ENCODE measurements at regions not wholly inside any gene's neighbourhood (a gene's known extent, or its start where the extent isn't known, plus 50 kb on each side); places are given as distances from the start of the nearest gene placed in this dataset.

DNA sequence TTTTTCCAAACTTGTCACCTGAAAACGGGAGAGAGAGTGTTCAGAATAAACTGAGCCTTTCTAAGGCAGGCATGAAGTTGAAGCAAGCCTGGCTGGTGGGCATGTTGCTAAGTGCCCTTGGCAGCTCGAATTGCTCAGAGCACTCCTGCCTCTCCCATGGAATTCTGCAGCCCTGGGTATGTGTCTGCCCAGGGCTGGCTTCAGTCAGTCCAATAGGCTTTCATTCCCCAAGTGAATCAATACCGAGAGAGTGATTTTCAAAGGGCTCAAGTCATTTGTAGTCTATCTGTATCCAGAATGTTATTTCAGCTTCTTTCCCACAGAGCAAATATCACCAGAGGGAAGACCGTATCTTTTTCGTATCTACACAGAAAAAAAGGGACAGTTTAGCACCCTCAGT is 415.5 kb upstream of the COBL start:
- Histone ChIP-seq H3K23me2 (ENCODE audit: low read depth, low read length) (peaks cover 2% of the 10 kb centered on the region), H3K4me3 (ENCODE audit: extremely low read depth in 1 of 4, insufficient read depth in 2 of 4, low read depth in 3 of 4, low read length in 4 of 4) (no peak overlapping the region), H3K4me1 (replicated peaks in 1 of 4; ENCODE audit: control insufficient read depth in 3 of 4, insufficient read depth in 4 of 4, low read length in 3 of 4) (peaks cover 6 to 13% (median 8%) of the 10 kb centered on the region in 4 experiments; a peak in 6 of 7 replicates), H4K8ac (ENCODE audit: extremely low read depth, insufficient read depth, low read length) (no peak overlapping the region), H3K14ac (ENCODE audit: insufficient read length) (no peak overlapping the region), H3K9ac (replicated peaks in 1 of 4; ENCODE audit: extremely low read depth in 1 of 4, low read depth in 3 of 4, low read length in 3 of 4) (no peak overlapping the region), H4K20me1 (replicated peaks in 1 of 2; ENCODE audit: control insufficient read depth in 1 of 2, insufficient read depth in 2 of 2, low read length in 2 of 2) (peaks cover 0 to 3% of the 10 kb centered on the region in 2 experiments), H2BK12ac (ENCODE audit: low read depth, low read length) (no peak overlapping the region), H3K36me3 (ENCODE audit: control insufficient read depth in 2 of 4, insufficient read depth in 4 of 4, low read length in 3 of 4) (peaks cover 0 to 2% (median 0%) of the 10 kb centered on the region in 4 experiments; a peak in 1 of 8 replicates), H2BK20ac (ENCODE audit: low read length) (no peak overlapping the region), H3K9me3 (ENCODE audit: insufficient read depth in 2 of 2, low read depth in 1 of 2, low read length in 1 of 2) (peaks cover 13 to 16% of the 10 kb centered on the region in 2 experiments), H3K79me2 (ENCODE audit: control insufficient read depth in 1 of 2, insufficient read depth in 2 of 2, low read length in 2 of 2) (no peaks in the 10 kb centered on the region), H3K79me1 (ENCODE audit: low read depth, low read length) (no peaks in the 10 kb centered on the region), H4K91ac (replicated peaks; ENCODE audit: insufficient read length, low read length) (no peak overlapping the region), H2BK5ac (ENCODE audit: low read depth, low read length) (no peak overlapping the region), H3K4me2 (ENCODE audit: insufficient read depth in 1 of 2, low read depth in 2 of 2, low read length in 2 of 2) (peak overlapping the region in 1 of 2 experiments; percentile 56; a peak in 2 of 4 replicates), H2BK15ac (ENCODE audit: low read length) (no peak overlapping the region), H3K27me3 (replicated peaks in 1 of 4; ENCODE audit: control insufficient read depth in 3 of 4, extremely low read depth in 1 of 4, insufficient read depth in 3 of 4, low read length in 3 of 4) (peaks cover 13 to 41% (median 32%) of the 10 kb centered on the region in 4 experiments), H3K23ac (ENCODE audit: insufficient read length) (no peak overlapping the region), H3K4ac (replicated peaks; ENCODE audit: insufficient read length, low read depth, low read length) (no peak overlapping the region), H4K5ac (ENCODE audit: insufficient read length, low read depth, low read length) (no peak overlapping the region), H3K27ac (ENCODE audit: low read depth, low read length) (no peak overlapping the region), H2AK5ac (ENCODE audit: low read depth, low read length) (no peak overlapping the region), H3K18ac (ENCODE audit: extremely low read depth, low read length) (no peak overlapping the region; the same call in 1 of the 2 replicates), H2AFZ (ENCODE audit: low read length) (no peak overlapping the region), H2BK120ac (replicated peaks; ENCODE audit: low read depth, low read length) (no peak overlapping the region), H3K56ac (replicated peaks; ENCODE audit: insufficient read length, low read depth, low read length) (no peak overlapping the region)
- DNase-seq (ENCODE audit: low read depth in 1 of 2, low spot score in 2 of 2): no peak
- POLR2A ChIA-PET (ENCODE audit: partially characterized antibody): no interaction called here
- peak; percentile 52 for FAIRE-seq
- CTCF ChIA-PET (ENCODE audit: partially characterized antibody): interaction anchor here (1.0 to 1.6 kb wide), 4 partner anchors 10 to 521 kb away, joined by 4 to 5 read pairs (median 5); no protein-coding TSS in a partner anchor
- 65% methylated on average over 5 of the region's 5 CpGs; no CpG with 5 or more reads in 1 of the 2 experiments for WGBS, 2 experiments (ENCODE audit: extremely low coverage in 1 of 2, insufficient coverage in 1 of 2, insufficient read length in 1 of 2, insufficient replicate concordance in 2 of 2, low coverage in 1 of 2, low lambda C conversion rate in 2 of 2, missing lambda C conversion rate in 1 of 2)
- TF ChIP-seq KDM1A (IDR thresholded peaks at IDR 0.05; ENCODE audit: borderline replicate concordance, low read length) (no peak), KDM5A (IDR thresholded peaks at IDR 0.05; ENCODE audit: low read length) (no peak), EP300 (IDR thresholded peaks at IDR 0.05; ENCODE audit: borderline replicate concordance in 1 of 2, low read depth in 2 of 2, low read length in 2 of 2) (no peak), FOSL1 (IDR thresholded peaks at IDR 0.05; ENCODE audit: insufficient read depth, low read depth, low read length) (no peak), CBX5 (IDR thresholded peaks at IDR 0.05; ENCODE audit: low read depth, low read length) (no peak), SIN3A (conservative IDR thresholded peaks at IDR 0.05 in 1 of 2, IDR thresholded peaks at IDR 0.05 in 1 of 2; ENCODE audit: low read depth in 1 of 2, low read length in 2 of 2) (no peak), TBP (IDR thresholded peaks at IDR 0.05; ENCODE audit: low read depth, low read length) (no peak), CHD1 (IDR thresholded peaks at IDR 0.05; ENCODE audit: low read depth, low read length) (no peak), SAP30 (IDR thresholded peaks at IDR 0.05; ENCODE audit: insufficient read depth, insufficient replicate concordance, low read length) (no peak), RFX5 (IDR thresholded peaks at IDR 0.05; ENCODE audit: borderline replicate concordance, low read depth, low read length) (no peak), TAF7 (optimal IDR thresholded peaks at IDR 0.05; ENCODE audit: borderline replicate concordance, low read depth, low read length) (no peak)
- TF ChIP-seq, protein P1, sequence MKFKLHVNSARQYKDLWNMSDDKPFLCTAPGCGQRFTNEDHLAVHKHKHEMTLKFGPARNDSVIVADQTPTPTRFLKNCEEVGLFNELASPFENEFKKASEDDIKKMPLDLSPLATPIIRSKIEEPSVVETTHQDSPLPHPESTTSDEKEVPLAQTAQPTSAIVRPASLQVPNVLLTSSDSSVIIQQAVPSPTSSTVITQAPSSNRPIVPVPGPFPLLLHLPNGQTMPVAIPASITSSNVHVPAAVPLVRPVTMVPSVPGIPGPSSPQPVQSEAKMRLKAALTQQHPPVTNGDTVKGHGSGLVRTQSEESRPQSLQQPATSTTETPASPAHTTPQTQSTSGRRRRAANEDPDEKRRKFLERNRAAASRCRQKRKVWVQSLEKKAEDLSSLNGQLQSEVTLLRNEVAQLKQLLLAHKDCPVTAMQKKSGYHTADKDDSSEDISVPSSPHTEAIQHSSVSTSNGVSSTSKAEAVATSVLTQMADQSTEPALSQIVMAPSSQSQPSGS (IDR thresholded peaks at IDR 0.05; ENCODE audit: low read length): no peak

Measured in H1 (cell line).